NCI-H524 treated with DMSO at 0.1 percent for 48 hours (cell line): ENCODE measurements at regions not wholly inside any gene's neighbourhood (a gene's known extent, or its start where the extent isn't known, plus 50 kb on each side); places are given as distances from the start of the nearest gene placed in this dataset.

Source experiments
- DNase-seq: peaks from one replicate; lab custom pipeline; 2025; lab: John Stamatoyannopoulos, UW

GRCh38 chr7:155216475-155217272 lies 81.0 kb upstream of the INSIG1 start:
- DNase-seq, result no peak

- DNase-seq, result no peak
These were observed 80.0 kb upstream of the INSIG1 start for GRCh38 chr7:155217634-155218033.

GRCh38 chr7:155218276-155219153 lies 79.2 kb upstream of the INSIG1 start:
- no peak for DNase-seq

- no peak for DNase-seq
These were observed 78.5 kb upstream of the INSIG1 start for GRCh38 chr7:155219154-155219531.

- no peak for DNase-seq
These were observed 77.5 kb upstream of the INSIG1 start for GRCh38 chr7:155219947-155220769.

- DNase-seq, result no peak
These were observed 76.8 kb upstream of the INSIG1 start for GRCh38 chr7:155220903-155221302.

- no peak for DNase-seq
These were observed 76.1 kb upstream of the INSIG1 start for GRCh38 chr7:155221547-155221946.

- no peak for DNase-seq
These were observed 75.6 kb upstream of the INSIG1 start for GRCh38 chr7:155222061-155222460.

- no peak for DNase-seq
These were observed 75.1 kb upstream of the INSIG1 start for GRCh38 chr7:155222573-155222972.

- DNase-seq, result no peak
These were observed 74.7 kb upstream of the INSIG1 start for GRCh38 chr7:155223021-155223420.

GRCh38 chr7:155223503-155223902 lies 74.2 kb upstream of the INSIG1 start:
- DNase-seq, result no peak

GRCh38 chr7:155224116-155224811 lies 73.4 kb upstream of the INSIG1 start:
- DNase-seq, result no peak

GRCh38 chr7:155225095-155225494 lies 72.6 kb upstream of the INSIG1 start:
- DNase-seq, result no peak

GRCh38 chr7:155225516-155225915 lies 72.2 kb upstream of the INSIG1 start:
- no peak for DNase-seq

- no peak for DNase-seq
These were observed 71.2 kb upstream of the INSIG1 start for GRCh38 chr7:155226261-155227003.

- DNase-seq, result no peak
These were observed 70.5 kb upstream of the INSIG1 start for GRCh38 chr7:155227004-155227787.

GRCh38 chr7:155227788-155228458 lies 69.8 kb upstream of the INSIG1 start:
- no peak for DNase-seq

- no peak for DNase-seq
These were observed 69.2 kb upstream of the INSIG1 start for GRCh38 chr7:155228459-155228845.

GRCh38 chr7:155228894-155229293 lies 68.8 kb upstream of the INSIG1 start:
- DNase-seq, result no peak
